NOMO-1 treated with DMSO at 0.1 percent for 48 hours (cell line): ENCODE measurements at regions not wholly inside any gene's neighbourhood (a gene's known extent, or its start where the extent isn't known, plus 50 kb on each side); places are given as distances from the start of the nearest gene placed in this dataset.
"Not testable (repeated sequence)": the region's sequence is repeated elsewhere in the genome, so short reads cannot be mapped to it uniquely, and the experiment has no call there.

ENCODE experiments used
- DNase-seq: peaks from one replicate; lab custom pipeline; 2025; ENCODE audit not compliant: unreplicated experiment; lab: John Stamatoyannopoulos, UW

DNA sequence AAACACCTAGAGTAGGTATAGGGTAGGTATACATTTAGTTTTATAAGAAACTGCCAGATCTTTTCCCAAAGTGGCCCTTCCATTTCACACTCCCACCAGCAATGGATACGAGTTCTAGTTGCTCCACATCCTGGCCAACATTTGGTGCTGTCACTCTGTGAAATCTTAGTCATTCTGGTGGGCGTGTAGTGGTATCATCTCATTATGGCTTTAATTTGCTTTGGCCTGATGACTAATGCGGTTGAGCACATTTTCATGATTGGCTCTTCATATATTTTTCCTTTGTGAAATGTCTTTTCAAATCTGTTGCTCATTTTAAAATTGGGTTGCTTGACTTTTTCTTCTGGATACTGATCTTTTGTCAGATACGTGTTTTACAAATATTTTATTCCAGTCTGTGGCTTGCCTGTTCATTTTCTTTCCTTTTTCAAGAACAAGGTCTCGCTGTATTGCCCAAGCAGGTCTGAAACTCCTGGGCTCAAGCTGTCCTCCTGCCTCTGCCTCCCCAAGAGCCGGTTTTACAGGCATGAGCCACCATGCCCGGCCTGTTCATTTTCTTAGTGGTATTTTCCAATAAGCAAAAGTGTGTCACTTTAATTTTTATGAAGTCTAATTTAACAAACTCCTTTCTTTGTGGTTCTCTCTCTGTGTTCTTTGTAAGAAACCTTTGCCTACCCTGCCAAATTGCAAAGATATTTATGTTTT, 192.4 kb downstream of the SEC14L1 start:
- DNase-seq = peak; percentile 39

DNA sequence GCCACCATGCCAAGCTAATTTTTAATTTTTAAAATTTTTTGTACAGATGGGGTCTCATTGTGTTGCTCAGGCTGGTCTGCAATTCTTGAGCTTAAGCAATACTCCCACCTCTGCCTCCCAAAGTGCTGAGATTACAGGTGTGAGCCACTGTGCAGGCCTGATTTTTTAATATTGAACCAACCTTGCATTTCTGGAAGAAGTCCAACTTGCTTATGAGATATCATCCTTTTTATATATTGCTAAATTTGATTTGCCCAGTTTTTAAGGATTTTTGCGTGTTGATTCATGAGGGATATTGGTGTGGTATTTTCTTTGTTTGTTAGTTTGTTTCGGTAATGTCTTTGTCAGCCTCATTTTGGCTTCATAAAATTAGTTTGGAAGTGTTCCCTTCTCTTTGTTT, 196.4 kb downstream of the SEC14L1 start:
- no peak for DNase-seq

- DNase-seq = no peak
Observed at GRCh38 chr17:77341069-77341541, 200.3 kb downstream of the SEC14L1 start.

DNA sequence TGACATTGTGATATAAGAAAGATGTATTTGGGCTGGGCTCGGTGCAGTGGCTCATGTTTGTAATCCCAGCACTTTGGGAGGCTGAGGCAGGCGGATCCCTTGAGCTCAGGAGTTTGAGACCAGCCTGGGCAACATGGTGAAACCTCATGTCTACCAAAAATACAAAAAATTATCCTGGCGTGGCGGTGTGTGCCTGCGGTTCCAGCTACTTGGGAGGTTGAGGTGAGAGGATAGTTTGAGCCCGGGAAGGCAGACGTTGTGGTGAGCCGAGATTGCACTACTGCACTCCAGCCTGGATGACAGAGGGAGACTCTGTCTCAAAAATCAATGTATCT, 201.9 kb downstream of the SEC14L1 start:
- DNase-seq = not testable (repeated sequence)

GRCh38 chr17:77343031-77343800, 202.4 kb downstream of the SEC14L1 start:
- no peak for DNase-seq

DNA sequence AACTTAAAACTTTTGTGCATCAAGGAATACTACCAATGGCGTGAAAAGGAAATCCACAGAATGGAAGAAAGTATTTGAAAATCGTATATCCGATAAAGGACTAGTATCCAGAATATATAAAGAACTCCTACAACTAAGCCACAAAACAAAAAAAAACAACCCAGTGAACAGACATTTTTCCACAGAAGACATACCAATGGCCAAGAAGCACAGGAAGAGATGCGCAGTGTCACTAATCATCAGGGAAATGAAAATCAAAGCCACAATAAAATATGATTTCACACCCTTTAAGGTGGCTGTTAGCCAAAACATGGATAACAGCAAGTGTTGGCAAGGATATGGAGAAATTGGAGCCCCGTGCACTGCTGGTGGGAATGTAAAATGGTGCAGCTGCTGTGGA, 203.3 kb downstream of the SEC14L1 start:
- DNase-seq = no peak

- DNase-seq = no peak
Observed at GRCh38 chr17:77345260-77345910, 204.6 kb downstream of the SEC14L1 start.

DNA sequence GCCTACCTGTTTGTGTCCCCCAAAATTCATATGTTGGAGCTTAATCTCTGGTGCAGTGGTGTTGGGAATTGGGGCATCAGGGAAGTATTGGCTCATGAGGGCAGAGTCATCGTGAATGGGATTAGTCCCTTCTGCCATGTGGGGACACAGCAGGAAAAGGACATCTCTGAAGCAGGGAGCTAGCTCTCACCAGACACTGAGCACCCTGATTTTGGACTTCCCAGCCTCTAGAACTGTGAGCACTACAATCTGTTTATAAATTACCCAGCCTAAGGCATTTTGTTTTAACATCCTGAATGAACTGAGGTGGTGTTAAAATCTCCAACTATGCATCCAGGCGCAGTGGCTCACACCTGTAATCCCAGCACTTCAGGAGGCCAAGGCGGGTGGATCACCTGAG, 206.0 kb downstream of the SEC14L1 start:
- DNase-seq = no peak

DNA sequence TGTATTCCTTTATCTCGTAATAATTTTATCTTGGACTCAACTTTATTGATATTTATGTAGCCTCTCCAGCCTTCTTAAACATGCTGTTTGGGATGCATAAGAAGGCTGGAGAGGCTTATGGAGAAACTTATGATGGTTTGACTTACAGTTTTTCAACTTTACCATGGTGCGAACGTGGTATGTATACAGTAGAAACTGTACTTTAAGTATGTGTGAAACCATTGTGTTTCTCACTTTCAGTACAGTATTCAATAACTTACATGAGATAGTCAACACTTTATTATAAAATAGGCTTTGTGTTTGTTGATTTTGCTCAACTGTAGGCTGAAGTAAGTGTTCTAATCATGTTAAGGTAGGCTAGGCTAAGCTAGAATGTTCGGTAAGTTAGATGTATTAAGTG, 206.8 kb downstream of the SEC14L1 start:
- DNase-seq = no peak

DNA sequence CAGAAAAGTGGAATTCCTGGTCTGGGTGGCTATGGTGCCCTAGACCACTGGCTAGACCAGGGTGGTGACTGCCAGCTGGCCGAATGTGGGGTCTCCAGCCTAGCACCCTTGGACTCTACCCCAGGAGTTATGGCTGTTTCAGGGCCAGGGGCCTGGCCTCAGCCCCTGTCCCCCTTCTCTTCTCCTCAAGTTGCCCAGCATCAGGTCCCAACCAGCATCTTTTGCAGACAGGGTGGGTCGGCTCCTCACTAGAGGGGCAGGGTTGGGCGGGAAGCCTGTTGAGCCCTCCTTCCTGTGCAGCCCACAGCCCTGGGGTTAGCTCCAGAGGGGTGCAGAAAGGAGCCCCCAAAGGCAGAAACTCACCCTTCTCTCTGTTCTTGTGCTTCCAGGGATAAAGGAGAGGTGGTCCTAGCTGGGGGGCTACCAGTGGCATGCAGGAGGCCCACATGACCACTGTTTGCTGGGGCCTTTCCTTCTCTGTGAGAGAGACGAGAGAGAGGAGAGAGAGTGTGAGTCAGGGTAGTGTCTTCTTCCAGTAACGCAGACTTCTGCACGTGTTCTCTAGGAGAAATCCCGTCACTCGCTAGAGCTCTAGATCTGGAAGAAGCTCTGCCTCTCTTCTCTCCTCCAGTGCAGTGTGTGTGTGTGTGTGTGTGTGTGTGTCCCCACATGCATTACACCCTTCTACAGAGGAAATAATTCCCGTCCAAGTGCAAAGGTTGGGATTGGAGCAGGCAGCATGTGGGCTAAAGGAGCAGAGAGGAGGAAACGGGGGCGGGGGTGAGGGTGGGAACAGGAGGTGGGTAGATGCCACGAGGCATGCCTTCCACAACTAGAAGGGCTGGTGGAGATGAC, 209.4 kb downstream of the SEC14L1 start:
- no peak for DNase-seq

GRCh38 chr17:77352441-77352840, 211.7 kb downstream of the SEC14L1 start:
- no peak for DNase-seq

DNA sequence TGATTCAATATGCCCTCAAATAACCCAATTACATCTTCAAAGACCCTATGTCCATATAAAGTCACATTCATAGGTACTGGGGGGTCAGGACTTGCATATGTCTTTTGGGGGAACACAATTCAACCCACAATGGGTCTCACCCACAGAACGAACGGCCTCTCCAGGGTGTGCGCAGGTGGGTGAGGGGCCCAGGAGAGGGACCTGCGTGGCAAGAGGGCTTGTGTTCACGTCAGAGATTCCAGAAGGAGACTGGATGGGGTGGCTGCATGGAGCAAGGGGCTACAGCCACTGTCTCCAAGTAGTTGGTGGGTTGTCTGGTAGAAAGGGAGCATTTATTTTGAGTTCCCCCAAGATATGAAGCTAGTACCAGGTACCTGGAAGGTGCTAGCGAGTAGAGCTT, 212.2 kb downstream of the SEC14L1 start:
- no peak for DNase-seq

DNA sequence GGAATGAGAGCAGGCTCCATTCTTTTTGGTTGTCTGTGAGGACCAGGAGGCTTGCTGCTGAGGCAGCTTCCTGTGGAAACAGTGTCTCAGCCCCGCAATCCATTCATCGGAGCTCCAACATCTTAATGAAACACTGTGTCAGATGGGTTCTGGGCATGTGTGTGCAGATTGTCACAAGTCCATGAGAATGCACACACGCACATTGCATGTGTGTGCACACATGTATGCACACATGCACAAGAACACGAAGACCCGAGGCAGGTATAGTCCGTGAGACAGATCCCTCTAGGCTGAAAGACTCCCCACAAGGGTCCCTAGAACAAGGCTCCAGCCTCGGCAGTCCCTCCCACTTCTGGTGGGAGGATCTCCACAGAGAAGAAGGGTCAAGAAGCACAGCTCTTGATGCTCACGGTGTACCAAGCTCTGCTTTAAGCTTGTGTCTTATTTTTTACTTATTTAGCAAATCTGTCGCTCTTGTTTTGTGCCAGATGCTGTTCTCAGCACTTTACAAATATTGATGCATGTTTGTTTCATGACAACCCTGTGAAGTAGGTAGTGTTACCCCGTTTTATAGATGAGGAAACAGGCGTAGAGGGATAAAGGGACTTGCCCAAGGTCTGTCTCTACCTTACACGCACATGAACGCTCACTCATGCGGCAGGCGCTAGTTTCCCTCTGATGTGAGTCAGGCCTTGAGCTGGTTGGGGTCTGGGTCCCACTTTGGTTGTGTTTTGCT, 213.1 kb downstream of the SEC14L1 start:
- no peak for DNase-seq

DNA sequence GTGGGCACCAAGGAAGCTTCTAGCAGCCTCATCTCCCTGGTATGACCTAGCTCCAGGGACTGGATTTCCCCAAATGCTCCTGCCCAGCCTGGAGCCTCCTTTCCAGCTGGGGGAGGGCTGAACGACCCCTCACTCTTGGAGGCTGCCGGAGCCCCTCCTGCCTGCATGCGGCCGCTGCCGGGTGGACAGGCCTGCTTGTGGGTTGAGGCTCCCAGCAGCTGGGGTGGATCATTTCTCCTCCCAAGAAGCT, 213.6 kb downstream of the SEC14L1 start:
- no peak for DNase-seq

DNA sequence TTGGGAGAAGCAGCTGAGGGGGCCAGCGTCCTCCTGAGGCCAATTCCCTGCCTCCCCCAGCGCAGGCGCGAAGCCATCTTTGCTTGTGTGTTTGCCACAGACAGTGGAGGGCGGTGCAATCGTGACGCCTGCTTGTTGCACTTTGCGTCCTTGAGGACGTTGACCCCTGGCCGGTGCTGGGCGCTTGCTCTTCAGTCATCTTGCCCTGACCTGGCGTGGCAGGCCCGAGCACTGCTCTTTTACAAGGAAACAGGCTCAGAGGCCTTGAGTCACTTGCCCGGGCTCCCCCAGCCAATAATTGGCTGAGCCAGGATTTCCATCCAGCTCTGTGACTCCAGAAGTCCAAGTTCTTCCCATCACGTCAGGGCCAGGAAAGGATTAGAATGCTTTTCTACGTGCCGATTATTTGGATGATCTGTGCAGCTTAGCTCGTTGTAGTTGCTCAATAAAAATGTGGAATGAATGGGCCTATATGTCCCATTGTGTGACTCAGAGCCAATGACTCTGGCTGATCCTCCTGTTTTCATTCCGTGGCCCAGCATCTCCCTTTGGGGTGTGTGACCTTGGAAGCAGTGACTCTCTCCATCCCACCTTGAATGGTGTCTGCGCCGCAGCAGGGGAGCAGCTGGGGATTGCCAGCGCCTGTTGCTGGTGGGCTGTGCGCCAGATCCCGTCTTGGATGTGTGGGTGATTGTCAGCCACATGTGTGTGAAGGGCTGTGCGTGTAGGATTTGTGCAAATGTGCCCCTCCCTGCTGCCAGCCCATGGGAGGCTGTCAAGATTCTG, 214.1 kb downstream of the SEC14L1 start:
- no peak for DNase-seq

DNA sequence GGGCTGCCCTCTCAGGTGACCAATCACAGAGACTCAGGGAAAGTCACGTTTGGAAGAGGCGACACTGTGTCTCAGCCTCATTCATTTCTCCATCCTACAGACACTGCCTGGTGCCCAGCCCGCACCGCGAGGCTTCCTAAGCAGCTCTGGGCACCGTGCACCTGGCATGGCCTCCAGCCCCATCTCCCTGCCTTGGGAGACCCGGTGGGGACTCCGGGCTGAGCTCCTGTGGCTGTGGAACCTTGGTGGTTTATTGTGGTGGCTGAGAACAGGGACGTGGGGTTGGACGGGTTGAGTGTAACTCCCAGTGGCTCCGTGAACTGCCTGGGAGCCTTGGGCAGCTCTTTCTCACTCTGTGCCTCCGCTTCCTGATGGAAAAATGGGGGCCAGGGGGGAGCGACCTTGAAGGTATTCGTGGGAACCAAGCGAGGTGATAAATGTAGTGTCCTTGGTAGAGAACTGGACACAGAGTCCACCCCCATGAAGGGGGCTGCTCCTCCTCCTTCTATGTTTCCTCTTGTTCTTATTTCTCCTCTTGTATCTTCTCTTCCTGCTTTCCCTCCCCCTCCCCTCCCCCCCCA, 215.4 kb downstream of the SEC14L1 start:
- DNase-seq = no peak

DNA sequence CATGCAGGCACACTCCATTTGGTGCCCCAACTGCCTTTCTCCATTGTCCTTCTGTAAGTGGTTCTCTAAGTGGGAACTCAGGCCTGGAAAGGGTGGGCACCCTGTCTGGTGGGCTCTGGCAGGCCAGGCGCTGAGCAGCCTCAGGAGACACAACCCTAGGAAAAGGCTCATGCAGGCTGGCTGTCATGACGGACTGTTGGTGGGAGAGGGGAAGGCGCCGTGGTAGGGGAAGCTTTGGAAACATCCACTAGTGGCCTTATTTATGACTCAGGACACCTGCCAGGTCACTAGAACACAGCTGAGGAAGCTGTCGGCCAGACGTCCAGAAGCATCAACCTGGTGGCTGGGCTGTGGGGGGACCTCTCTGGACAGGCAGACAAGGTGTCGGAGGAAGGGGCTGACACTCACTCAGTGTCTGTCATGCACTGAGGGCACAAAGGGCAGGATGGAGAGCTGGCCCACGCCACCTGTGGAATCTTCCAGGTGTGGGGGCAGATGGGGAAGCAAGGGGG, 216.0 kb downstream of the SEC14L1 start:
- DNase-seq = peak; percentile 9

DNA sequence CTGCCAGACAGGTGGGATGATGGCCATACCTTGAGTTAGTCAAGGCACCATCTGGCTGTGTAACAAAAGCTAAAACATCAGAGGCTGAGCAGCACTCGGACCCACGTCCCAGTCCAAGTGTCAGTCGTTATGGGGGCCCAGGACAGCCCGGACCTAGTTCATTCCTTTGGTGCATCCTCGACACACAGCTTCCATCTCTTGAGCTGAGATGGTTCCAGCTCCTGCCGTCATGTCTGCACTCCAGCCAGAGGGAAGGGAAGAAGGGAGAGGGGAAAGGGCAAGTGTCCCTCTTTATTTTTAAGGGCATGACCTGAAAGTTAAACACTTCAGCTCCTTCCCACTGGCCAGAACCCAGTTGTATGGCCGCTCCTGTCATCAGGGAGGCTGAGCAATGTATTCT, 218.0 kb downstream of the SEC14L1 start:
- DNase-seq = no peak

DNA sequence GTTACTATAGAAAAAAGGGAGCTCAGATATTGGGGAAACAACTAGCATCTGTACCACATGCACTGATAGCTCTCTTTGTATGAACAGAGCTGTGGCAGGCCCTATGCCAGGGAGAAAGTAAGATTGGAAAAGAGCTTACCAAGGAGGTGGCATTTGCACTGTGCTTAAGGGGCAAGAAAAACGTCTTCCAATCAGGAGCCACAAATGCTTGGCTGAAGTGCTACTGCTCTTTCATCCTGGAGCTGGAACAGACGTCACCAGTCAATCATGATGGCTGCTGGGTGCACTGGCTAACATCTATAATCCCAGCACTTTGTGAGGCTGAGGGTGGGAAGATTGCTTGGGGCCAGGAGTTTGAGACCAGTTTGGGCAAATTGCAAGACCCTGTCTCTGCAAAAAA, 218.5 kb downstream of the SEC14L1 start:
- no peak for DNase-seq
